DOHH2 (cell line): ENCODE measurements at regions not wholly inside any gene's neighbourhood (a gene's known extent, or its start where the extent isn't known, plus 50 kb on each side); places are given as distances from the start of the nearest gene placed in this dataset.

Experiments used
- H3F3A ChIP-seq: fragments of 200-600 bp; sonication (generic), shearing (Covaris generic); 2 replicates; pipeline ENCODE4 v1.6.0; 2016; ENCODE audit warnings: antibody characterized with exemption, mild to moderate bottlenecking; ENCODE audit not compliant: control insufficient read depth, insufficient read depth
- H3K27ac ChIP-seq: fragments of 200-600 bp; sonication (generic); 2 replicates; pipeline ENCODE4 v1.5.1; 2014; ENCODE audit warnings: low read depth, mild to moderate bottlenecking, low read length, moderate library complexity
- H3K27me3 ChIP-seq: fragments of 200-600 bp; sonication (generic); 2 replicates; pipeline ENCODE4 v1.6.1; 2014; ENCODE audit warnings: mild to moderate bottlenecking, low read length, mixed read lengths; ENCODE audit not compliant: control insufficient read depth
- H3K36me3 ChIP-seq: fragments of 200-600 bp; sonication (generic); 2 replicates; pipeline ENCODE4 v1.6.1; 2014; ENCODE audit warnings: mild to moderate bottlenecking, low read length, moderate library complexity, mixed read lengths; ENCODE audit not compliant: control insufficient read depth
- H3K4me1 ChIP-seq: fragments of 200-600 bp; sonication (generic); 2 replicates; pipeline ENCODE4 v1.6.1; 2014; ENCODE audit warnings: mild to moderate bottlenecking, low read length, mixed read lengths; ENCODE audit not compliant: control insufficient read depth
- H3K4me2 ChIP-seq: fragments of 200-600 bp; sonication (generic); 2 replicates; pipeline ENCODE4 v1.6.0; 2014; ENCODE audit warnings: mild to moderate bottlenecking, low read length, moderate library complexity
- H3K4me3 ChIP-seq: fragments of 200-600 bp; sonication (generic); 2 replicates; pipeline ENCODE4 v1.5.1; 2014; ENCODE audit warnings: mild to moderate bottlenecking, low read length, mixed read lengths
- H3K79me2 ChIP-seq: fragments of 200-600 bp; sonication (generic); 2 replicates; pipeline ENCODE4 v1.6.1; 2014; ENCODE audit warnings: mild to moderate bottlenecking, low read length, mixed read lengths; ENCODE audit not compliant: control insufficient read depth
- H3K9me2 ChIP-seq: fragments of 200-600 bp; sonication (generic); replicated peaks from 2 replicates; pipeline ENCODE4 v1.6.1; 2014; ENCODE audit warnings: mild to moderate bottlenecking, low read length, mixed read lengths; ENCODE audit not compliant: control insufficient read depth
- H3K9me3 ChIP-seq: fragments of 200-600 bp; sonication (generic); 2 replicates; pipeline ENCODE4 v1.6.1; 2014; ENCODE audit warnings: antibody characterized with exemption, low read length, mixed read lengths; ENCODE audit not compliant: control insufficient read depth, insufficient read depth
- H4K20me1 ChIP-seq: fragments of 200-600 bp; sonication (generic); 2 replicates; pipeline ENCODE4 v1.6.0; 2014; ENCODE audit warnings: low read depth, mild to moderate bottlenecking, antibody characterized with exemption, low read length, moderate library complexity; ENCODE audit not compliant: control insufficient read depth, insufficient read depth
- EZH2phosphoT487 ChIP-seq: fragments of 200-600 bp; sonication (generic); IDR thresholded peaks from 2 replicates; pipeline ENCODE4 v1.6.1; 2017; ENCODE audit warnings: borderline replicate concordance, mild to moderate bottlenecking, antibody characterized with exemption, low read length, moderate library complexity, mixed read lengths
- TF ChIP-seq, protein P1 (sequence below): fragments of 200-600 bp; sonication (generic); IDR thresholded peaks from one replicate; pipeline ENCODE4 v1.5.1; 2014; ENCODE audit warnings: antibody characterized with exemption, mild to moderate bottlenecking, low read depth, low read length; ENCODE audit not compliant: poor library complexity, severe bottlenecking

DNA sequence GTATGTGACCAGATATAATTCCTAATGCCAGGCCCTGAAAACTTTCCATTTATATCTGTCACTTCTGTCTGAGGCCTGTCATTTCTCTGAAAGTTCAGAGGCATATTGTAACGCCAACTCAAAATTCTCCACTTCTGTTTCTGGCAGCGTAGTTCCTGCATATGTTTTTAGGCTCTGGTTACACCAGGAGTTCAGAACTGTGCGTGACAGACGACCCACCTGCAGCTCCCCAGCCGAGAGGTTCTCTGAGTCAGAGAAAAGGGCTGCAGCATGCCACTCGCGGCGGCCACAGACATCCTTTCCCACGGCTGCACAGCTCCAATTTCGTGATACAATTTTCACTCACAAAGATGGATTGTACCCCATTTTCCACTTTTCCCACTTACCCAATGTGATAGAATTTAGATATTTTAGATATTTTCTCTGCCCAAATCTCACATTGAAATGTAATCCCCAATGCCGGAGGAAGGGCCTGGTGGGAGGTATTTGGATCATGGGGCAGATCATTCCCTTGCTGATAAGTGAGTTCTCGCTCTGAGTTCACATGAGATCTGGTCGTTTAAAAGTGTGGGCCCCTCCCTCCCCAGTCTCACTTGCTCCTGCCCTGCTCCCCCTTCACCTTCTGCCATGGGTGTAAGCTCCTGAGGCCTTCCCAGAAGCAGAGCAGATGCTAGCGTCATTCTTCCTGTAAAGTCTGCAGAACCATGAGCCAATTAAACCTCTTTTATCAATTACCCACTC, 308.1 kb downstream of the LIG4 start:
- Histone ChIP-seq H3K4me1 (no peaks in the 10 kb centered on the region), H3K27ac (no peak overlapping the region), H3K9me2 (no peaks in the 10 kb centered on the region), H3K4me2 (no peak overlapping the region), H3K4me3 (no peak overlapping the region), H3K9me3 (no peaks in the 10 kb centered on the region), H3F3A (no peaks in the 10 kb centered on the region), H3K27me3 (no peaks in the 10 kb centered on the region), H3K36me3 (no peaks in the 10 kb centered on the region), H3K79me2 (no peaks in the 10 kb centered on the region), H4K20me1 (no peaks in the 10 kb centered on the region)
- TF ChIP-seq, protein P1, sequence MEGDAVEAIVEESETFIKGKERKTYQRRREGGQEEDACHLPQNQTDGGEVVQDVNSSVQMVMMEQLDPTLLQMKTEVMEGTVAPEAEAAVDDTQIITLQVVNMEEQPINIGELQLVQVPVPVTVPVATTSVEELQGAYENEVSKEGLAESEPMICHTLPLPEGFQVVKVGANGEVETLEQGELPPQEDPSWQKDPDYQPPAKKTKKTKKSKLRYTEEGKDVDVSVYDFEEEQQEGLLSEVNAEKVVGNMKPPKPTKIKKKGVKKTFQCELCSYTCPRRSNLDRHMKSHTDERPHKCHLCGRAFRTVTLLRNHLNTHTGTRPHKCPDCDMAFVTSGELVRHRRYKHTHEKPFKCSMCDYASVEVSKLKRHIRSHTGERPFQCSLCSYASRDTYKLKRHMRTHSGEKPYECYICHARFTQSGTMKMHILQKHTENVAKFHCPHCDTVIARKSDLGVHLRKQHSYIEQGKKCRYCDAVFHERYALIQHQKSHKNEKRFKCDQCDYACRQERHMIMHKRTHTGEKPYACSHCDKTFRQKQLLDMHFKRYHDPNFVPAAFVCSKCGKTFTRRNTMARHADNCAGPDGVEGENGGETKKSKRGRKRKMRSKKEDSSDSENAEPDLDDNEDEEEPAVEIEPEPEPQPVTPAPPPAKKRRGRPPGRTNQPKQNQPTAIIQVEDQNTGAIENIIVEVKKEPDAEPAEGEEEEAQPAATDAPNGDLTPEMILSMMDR: no peak
- no peak for TF ChIP-seq EZH2phosphoT487

DNA sequence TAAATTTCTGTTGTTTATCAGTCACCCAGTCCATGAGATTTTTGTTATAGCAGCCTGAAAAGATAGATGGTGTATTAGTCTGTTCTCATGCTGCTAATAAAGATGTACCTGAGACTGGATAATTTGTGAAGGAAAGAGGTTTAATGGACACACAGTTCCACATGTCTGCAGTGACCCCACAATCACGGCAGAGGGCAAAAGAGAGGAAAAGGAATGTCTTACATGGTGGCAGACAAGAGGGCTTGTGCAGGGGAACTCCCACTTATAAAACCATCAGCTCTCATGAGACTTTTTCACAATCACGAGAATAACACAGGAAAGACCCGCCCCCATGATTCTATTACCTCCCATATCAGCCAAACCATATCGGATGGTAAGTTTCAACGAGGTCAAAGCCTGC, 309.2 kb downstream of the LIG4 start:
- Histone ChIP-seq H3F3A (no peaks in the 10 kb centered on the region), H4K20me1 (no peaks in the 10 kb centered on the region), H3K4me2 (no peak overlapping the region), H3K27me3 (no peaks in the 10 kb centered on the region), H3K79me2 (no peaks in the 10 kb centered on the region), H3K36me3 (no peaks in the 10 kb centered on the region), H3K4me1 (no peaks in the 10 kb centered on the region), H3K27ac (no peak overlapping the region), H3K9me3 (no peaks in the 10 kb centered on the region), H3K9me2 (no peaks in the 10 kb centered on the region), H3K4me3 (no peak overlapping the region)
- no peak for TF ChIP-seq EZH2phosphoT487
- TF ChIP-seq, protein P1: no peak

DNA sequence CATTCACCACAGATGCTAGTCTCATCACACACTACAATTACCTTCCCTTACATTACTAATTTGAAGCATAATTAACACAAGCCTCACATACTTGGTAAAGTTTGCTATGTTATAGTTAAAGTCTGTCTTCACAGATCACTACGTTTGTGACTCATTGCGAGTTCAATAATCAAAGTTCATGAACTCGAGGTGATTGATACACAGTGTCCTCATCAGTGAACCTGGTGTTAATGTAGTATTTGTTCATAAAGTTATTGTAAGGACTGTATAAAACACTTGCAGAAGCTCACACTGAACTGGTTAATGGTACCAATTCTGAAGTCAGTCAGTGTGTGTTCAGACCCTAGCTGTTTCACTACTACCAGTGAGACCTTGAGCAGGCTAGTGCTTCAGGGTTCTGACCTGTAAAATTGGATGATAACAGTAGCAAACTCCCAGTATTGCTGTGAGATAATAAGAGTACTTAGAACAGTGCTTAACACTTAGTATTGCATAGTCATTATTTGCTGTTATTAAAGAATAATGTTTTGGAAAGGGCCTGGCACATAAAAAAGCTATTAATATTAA, 313.3 kb downstream of the LIG4 start:
- Histone ChIP-seq H3K27ac (no peak overlapping the region), H4K20me1 (no peaks in the 10 kb centered on the region), H3K4me1 (no peaks in the 10 kb centered on the region), H3K9me3 (no peaks in the 10 kb centered on the region), H3K36me3 (no peaks in the 10 kb centered on the region), H3F3A (no peaks in the 10 kb centered on the region), H3K27me3 (no peaks in the 10 kb centered on the region), H3K4me2 (no peak overlapping the region), H3K79me2 (no peaks in the 10 kb centered on the region), H3K9me2 (no peaks in the 10 kb centered on the region), H3K4me3 (no peak overlapping the region)
- no peak for TF ChIP-seq EZH2phosphoT487

DNA sequence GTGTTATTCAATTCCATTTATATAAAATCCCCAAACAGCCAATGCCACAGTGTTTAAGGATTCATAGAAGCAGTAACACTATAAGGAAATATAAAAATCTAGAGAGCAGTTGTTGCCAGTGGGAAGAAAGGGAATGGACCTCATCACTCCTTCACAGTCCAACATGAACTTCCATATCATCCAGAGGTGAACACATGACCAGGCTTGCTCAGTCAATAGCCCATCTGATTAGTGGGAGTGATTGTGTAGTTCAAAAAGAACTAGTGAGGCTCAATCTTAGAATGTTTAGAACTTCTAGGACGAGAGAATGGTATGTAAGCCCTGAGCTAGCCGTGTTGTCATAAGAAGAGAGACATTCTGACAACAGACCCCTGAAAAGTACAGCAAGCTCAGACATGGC, 314.1 kb downstream of the LIG4 start:
- Histone ChIP-seq H3K36me3 (no peaks in the 10 kb centered on the region), H3K4me2 (no peak overlapping the region), H4K20me1 (no peaks in the 10 kb centered on the region), H3K9me2 (no peaks in the 10 kb centered on the region), H3F3A (no peaks in the 10 kb centered on the region), H3K4me3 (no peak overlapping the region), H3K27me3 (no peaks in the 10 kb centered on the region), H3K4me1 (no peaks in the 10 kb centered on the region), H3K27ac (no peak overlapping the region), H3K79me2 (no peaks in the 10 kb centered on the region), H3K9me3 (no peaks in the 10 kb centered on the region)
- TF ChIP-seq, protein P1: no peak
- TF ChIP-seq EZH2phosphoT487: no peak
